ENCODE measurements at regions not wholly inside any gene's neighbourhood (a gene's known extent, or its start where the extent isn't known, plus 50 kb on each side); places are given as distances from the start of the nearest gene placed in this dataset.

DNA sequence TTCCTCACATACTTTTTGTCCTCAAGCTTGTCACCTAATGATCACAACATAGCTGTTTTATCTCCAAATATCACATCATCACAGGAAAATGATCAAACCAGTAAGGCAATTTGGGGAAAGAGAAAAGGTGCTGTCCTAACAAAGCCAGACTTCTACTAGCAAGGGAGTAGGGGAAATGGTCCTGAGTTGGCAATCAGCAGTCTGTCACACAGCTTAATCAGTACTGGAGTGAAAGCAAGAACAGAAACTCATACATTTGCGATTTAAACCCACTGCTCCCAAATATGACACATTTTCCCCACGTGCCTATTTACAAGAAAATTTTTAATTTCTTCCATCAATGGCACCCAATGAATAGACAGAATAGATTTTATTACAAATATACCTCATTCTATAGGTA, 546.8 kb upstream of the FMR1 start:
- H3K36me3 ChIP-seq, result no peaks in the 10 kb centered on the region
- H3K27ac ChIP-seq, result no peak overlapping the region
- no peak for DNase-seq
- intact Hi-C loops (cut with DNase I), result no loop called here
- TF ChIP-seq, protein P1, sequence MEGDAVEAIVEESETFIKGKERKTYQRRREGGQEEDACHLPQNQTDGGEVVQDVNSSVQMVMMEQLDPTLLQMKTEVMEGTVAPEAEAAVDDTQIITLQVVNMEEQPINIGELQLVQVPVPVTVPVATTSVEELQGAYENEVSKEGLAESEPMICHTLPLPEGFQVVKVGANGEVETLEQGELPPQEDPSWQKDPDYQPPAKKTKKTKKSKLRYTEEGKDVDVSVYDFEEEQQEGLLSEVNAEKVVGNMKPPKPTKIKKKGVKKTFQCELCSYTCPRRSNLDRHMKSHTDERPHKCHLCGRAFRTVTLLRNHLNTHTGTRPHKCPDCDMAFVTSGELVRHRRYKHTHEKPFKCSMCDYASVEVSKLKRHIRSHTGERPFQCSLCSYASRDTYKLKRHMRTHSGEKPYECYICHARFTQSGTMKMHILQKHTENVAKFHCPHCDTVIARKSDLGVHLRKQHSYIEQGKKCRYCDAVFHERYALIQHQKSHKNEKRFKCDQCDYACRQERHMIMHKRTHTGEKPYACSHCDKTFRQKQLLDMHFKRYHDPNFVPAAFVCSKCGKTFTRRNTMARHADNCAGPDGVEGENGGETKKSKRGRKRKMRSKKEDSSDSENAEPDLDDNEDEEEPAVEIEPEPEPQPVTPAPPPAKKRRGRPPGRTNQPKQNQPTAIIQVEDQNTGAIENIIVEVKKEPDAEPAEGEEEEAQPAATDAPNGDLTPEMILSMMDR (IDR thresholded peaks at IDR 0.05), result no peak
- no peak for TF ChIP-seq POLR2A (IDR thresholded peaks at IDR 0.05)
- no peaks in the 10 kb centered on the region for H3K27me3 ChIP-seq
- no peaks in the 10 kb centered on the region for H3K9me3 ChIP-seq
- no peak overlapping the region for H3K4me3 ChIP-seq (replicated peaks in 1 of 3)
- 74 to 79% methylated on average over 2 of the region's 2 CpGs for WGBS, 2 donors
- no peaks in the 10 kb centered on the region for H3K4me1 ChIP-seq

DNA sequence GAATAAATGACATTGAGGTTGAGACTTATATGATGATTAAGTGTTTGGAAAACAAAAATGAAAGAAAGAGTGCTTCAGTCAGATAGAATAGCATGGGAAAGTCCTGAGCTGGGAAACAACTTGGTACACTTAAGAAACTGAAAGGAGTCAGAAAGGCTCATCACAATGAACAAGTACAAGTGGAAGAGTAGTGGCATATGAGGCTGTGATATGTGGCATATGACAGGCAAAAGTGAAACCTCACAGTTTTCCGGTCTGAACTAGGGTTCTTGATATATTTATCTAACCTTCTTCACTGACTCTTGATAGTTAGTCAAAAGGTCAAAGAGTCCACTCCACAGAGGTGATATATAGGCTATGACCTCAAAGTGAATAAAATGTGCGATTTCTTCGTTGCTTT, 537.1 kb upstream of the CXorf51A start:
- Histone ChIP-seq H3K36me3 (no peaks in the 10 kb centered on the region), H3K27ac (no peak overlapping the region), H3K4me3 (replicated peaks in 1 of 3) (no peak overlapping the region), H3K4me1 (no peaks in the 10 kb centered on the region), H3K27me3 (no peaks in the 10 kb centered on the region), H3K9me3 (no peaks in the 10 kb centered on the region)
- WGBS, 2 donors, result 86 to 90% methylated on average over 3 of the region's 3 CpGs
- TF ChIP-seq POLR2A (IDR thresholded peaks at IDR 0.05), result no peak
- TF ChIP-seq, protein P1 (IDR thresholded peaks at IDR 0.05), result no peak
- no peak for DNase-seq
- intact Hi-C loops (cut with DNase I), result no loop called here

DNA sequence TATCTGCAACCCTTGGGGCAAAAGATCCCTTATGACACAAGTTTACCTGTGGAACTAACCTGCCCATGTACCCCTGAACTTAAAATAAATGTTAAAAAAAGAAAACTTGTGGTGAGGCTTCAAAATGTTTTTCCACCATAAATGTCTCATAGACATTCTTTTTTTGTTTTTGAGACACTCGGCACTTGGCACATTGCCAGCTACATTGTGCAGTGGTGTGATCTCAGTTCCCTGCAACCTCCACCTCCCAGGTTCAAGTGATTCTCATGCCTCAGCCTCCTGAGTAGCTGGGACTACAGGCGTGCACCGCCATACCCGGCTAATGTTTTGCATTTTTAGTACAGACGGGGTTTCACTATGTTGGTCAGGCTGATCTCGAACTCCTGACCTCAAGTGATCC, 528.9 kb upstream of the CXorf51A start:
- Histone ChIP-seq H3K27ac (no peak overlapping the region), H3K4me1 (no peaks in the 10 kb centered on the region), H3K27me3 (no peaks in the 10 kb centered on the region), H3K9me3 (no peaks in the 10 kb centered on the region), H3K36me3 (no peaks in the 10 kb centered on the region), H3K4me3 (replicated peaks in 1 of 3) (no peak overlapping the region)
- DNase-seq, result no peak
- intact Hi-C loops (cut with DNase I), result no loop called here
- 81% methylated on average over 6 of the region's 6 CpGs for WGBS, 2 donors
- TF ChIP-seq, protein P1 (IDR thresholded peaks at IDR 0.05), result no peak
- TF ChIP-seq POLR2A (IDR thresholded peaks at IDR 0.05), result no peak

DNA sequence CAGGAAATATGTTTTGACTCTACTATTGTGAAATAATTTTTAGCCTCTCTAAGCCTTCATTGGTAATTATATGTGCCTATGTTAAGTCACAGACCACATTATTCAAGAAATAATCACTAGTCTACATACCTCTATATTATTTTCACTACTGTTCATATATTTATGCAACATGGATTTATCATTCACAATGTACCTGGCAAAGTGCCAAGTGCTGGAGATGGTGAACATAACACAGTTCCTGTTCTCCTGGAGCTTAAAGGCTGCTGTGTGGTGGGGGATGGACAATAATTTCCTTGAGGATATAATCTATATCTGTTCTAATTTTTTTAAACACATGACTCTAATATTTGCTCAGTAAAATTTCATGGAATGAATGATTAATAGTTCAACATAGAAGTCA, 527.7 kb upstream of the CXorf51A start:
- no peak for DNase-seq
- no peak for TF ChIP-seq POLR2A (IDR thresholded peaks at IDR 0.05)
- TF ChIP-seq, protein P1 (IDR thresholded peaks at IDR 0.05), result no peak
- no peaks in the 10 kb centered on the region for H3K9me3 ChIP-seq
- H3K4me3 ChIP-seq (replicated peaks in 1 of 3), result no peak overlapping the region
- no peaks in the 10 kb centered on the region for H3K27me3 ChIP-seq
- intact Hi-C loops (cut with DNase I), result no loop called here
- H3K4me1 ChIP-seq, result no peaks in the 10 kb centered on the region
- no peak overlapping the region for H3K27ac ChIP-seq
- no peaks in the 10 kb centered on the region for H3K36me3 ChIP-seq

DNA sequence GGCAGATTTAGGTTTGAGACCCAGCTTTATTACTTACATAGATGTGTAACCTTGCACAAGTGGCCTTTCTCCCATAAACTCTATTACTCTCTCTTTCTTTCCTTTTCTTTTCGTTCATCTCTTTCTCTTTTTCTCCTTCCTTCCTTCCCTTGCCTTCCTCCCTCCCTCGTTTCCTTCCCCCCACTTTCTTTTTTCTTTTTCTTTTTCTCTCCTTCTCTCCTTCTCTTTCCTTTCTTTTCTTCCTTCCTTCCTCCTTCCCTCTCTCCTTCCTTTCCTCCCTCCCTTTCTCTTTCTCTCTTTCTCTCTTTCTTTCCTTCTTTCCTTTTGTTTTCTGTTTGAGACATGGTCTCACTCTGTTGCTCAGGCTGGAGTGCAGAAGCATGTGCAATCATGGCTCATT, 526.4 kb upstream of the CXorf51A start:
- intact Hi-C loops (cut with DNase I), result no loop called here
- TF ChIP-seq, protein P1 (IDR thresholded peaks at IDR 0.05), result no peak
- no peak for TF ChIP-seq POLR2A (IDR thresholded peaks at IDR 0.05)

More for the DNA sequence above, 526.4 kb upstream of the CXorf51A start:
- DNase-seq, result no peak
- Histone ChIP-seq H3K27ac (no peak overlapping the region), H3K9me3 (no peaks in the 10 kb centered on the region), H3K36me3 (no peaks in the 10 kb centered on the region), H3K4me1 (no peaks in the 10 kb centered on the region), H3K27me3 (no peaks in the 10 kb centered on the region), H3K4me3 (replicated peaks in 1 of 3) (no peak overlapping the region)
- 82 to 89% methylated on average over 2 of the region's 2 CpGs for WGBS, 2 donors

Measured in thyroid gland (tissue), 4 donors.